ENCODE measurements at regions not wholly inside any gene's neighbourhood (a gene's known extent, or its start where the extent isn't known, plus 50 kb on each side); places are given as distances from the start of the nearest gene placed in this dataset.

- Histone ChIP-seq H3K79me2 (ENCODE audit: control insufficient read depth, insufficient read depth, low read length) (no peaks in the 10 kb centered on the region), H3K4me2 (ENCODE audit: insufficient read depth, low read length) (no peak overlapping the region), H4K20me1 (replicated peaks; ENCODE audit: control insufficient read depth, extremely low read depth, insufficient read depth, low read length) (no peaks in the 10 kb centered on the region), H3K27ac (ENCODE audit: insufficient read depth, low read depth, low read length) (no peak overlapping the region), H3K4me3 (replicated peaks in 1 of 3; ENCODE audit: insufficient read depth in 1 of 3, low read depth in 1 of 3, low read length in 3 of 3) (no peak overlapping the region), H3K27me3 (ENCODE audit: control insufficient read depth in 2 of 2, insufficient read depth in 2 of 2, low read length in 2 of 2) (no peaks in the 10 kb centered on the region), H3K9me3 (replicated peaks; ENCODE audit: control insufficient read depth, insufficient read depth, low read length) (no peaks in the 10 kb centered on the region), H3K9me1 (replicated peaks; ENCODE audit: control insufficient read depth, extremely low read depth, insufficient read depth, low read length) (no peaks in the 10 kb centered on the region), H2AFZ (ENCODE audit: low read depth, low read length) (no peak overlapping the region), H3K4me1 (ENCODE audit: control insufficient read depth, extremely low read depth, insufficient read depth, low read length) (no peaks in the 10 kb centered on the region), H3K9ac (replicated peaks; ENCODE audit: extremely low read depth, insufficient read depth, low read length) (no peak overlapping the region), H3K36me3 (ENCODE audit: control insufficient read depth in 2 of 2, extremely low read depth in 1 of 2, insufficient read depth in 2 of 2, low read length in 2 of 2) (no peaks in the 10 kb centered on the region)
- CTCF ChIA-PET: interaction anchor here (1.9 kb wide), 1 partner anchor 15 kb away, joined by 5 read pairs; no protein-coding TSS in a partner anchor
- no TSS peak for BruUV-seq (replicated peaks)
- intact Hi-C loops (cut with micrococcal nuclease): no loop called here
- no peak for FAIRE-seq
- TF ChIP-seq POLR2AphosphoS5 (IDR thresholded peaks at IDR 0.05; ENCODE audit: insufficient read depth, low read depth, low read length): no peak
- TF ChIP-seq FOS (IDR thresholded peaks at IDR 0.05; ENCODE audit: borderline replicate concordance, insufficient read depth, low read length): no peak
- TF ChIP-seq CTCF (IDR thresholded peaks at IDR 0.05; ENCODE audit: extremely low read depth in 1 of 2, insufficient read depth in 1 of 2, low read depth in 1 of 2, low read length in 2 of 2): no peak
- no peak for DNase-seq (ENCODE audit: low read depth, low spot score)
- dilution Hi-C loops (cut with MboI; ENCODE audit: extremely low pct_ligation_motif_present, low sequenced_read_pairs): no loop called here
- POLR2A ChIA-PET: no interaction called here
These were observed 673.8 kb upstream of the MGAT4C start for GRCh38 chr12:86929962-86930361.

- dilution Hi-C loops (cut with MboI; ENCODE audit: extremely low pct_ligation_motif_present, low sequenced_read_pairs) (no loop called here), intact Hi-C loops (cut with micrococcal nuclease) (no loop called here)
- TF ChIP-seq MYC (IDR thresholded peaks at IDR 0.05; ENCODE audit: low read depth, low read length) (no peak), POLR2AphosphoS5 (IDR thresholded peaks at IDR 0.05; ENCODE audit: insufficient read depth, low read depth, low read length) (no peak), MAX (IDR thresholded peaks at IDR 0.05; ENCODE audit: insufficient read depth, insufficient read length) (no peak), EZH2 (IDR thresholded peaks at IDR 0.05; ENCODE audit: borderline replicate concordance, low read depth, low read length, severe bottlenecking) (no peak), FOS (IDR thresholded peaks at IDR 0.05; ENCODE audit: borderline replicate concordance, insufficient read depth, low read length) (no peak), POLR2A (IDR thresholded peaks at IDR 0.05; ENCODE audit: low read depth, low read length) (no peak)
- DNase-seq (ENCODE audit: low read depth, low spot score) (no peak), FAIRE-seq (no peak)
- Histone ChIP-seq H3K9ac (replicated peaks; ENCODE audit: extremely low read depth, insufficient read depth, low read length) (no peak overlapping the region), H4K20me1 (replicated peaks; ENCODE audit: control insufficient read depth, extremely low read depth, insufficient read depth, low read length) (no peaks in the 10 kb centered on the region), H3K4me1 (ENCODE audit: control insufficient read depth, extremely low read depth, insufficient read depth, low read length) (no peaks in the 10 kb centered on the region), H3K36me3 (ENCODE audit: control insufficient read depth in 2 of 2, extremely low read depth in 1 of 2, insufficient read depth in 2 of 2, low read length in 2 of 2) (no peaks in the 10 kb centered on the region), H3K27me3 (ENCODE audit: control insufficient read depth in 2 of 2, insufficient read depth in 2 of 2, low read length in 2 of 2) (no peaks in the 10 kb centered on the region), H3K9me3 (replicated peaks; ENCODE audit: control insufficient read depth, insufficient read depth, low read length) (no peaks in the 10 kb centered on the region), H3K27ac (ENCODE audit: insufficient read depth, low read depth, low read length) (no peak overlapping the region), H3K9me1 (replicated peaks; ENCODE audit: control insufficient read depth, extremely low read depth, insufficient read depth, low read length) (no peaks in the 10 kb centered on the region), H3K79me2 (ENCODE audit: control insufficient read depth, insufficient read depth, low read length) (no peaks in the 10 kb centered on the region), H2AFZ (ENCODE audit: low read depth, low read length) (no peak overlapping the region), H3K4me3 (replicated peaks in 1 of 3; ENCODE audit: insufficient read depth in 1 of 3, low read depth in 1 of 3, low read length in 3 of 3) (no peak overlapping the region), H3K4me2 (ENCODE audit: insufficient read depth, low read length) (no peak overlapping the region)
- no TSS peak for BruUV-seq (replicated peaks)
- CTCF ChIA-PET: interaction anchor here (1.5 to 4.1 kb wide), 5 partner anchors 8 to 1035 kb away, joined by 3 to 78 read pairs (median 6); no protein-coding TSS in a partner anchor
- POLR2A ChIA-PET: no interaction called here
These were observed 660.9 kb upstream of the MGAT4C start for GRCh38 chr12:86917121-86917520.

Data from endothelial cell of umbilical vein (primary cell).